Muscle layer of colon (tissue), 2 donors: ENCODE measurements at regions not wholly inside any gene's neighbourhood (a gene's known extent, or its start where the extent isn't known, plus 50 kb on each side); places are given as distances from the start of the nearest gene placed in this dataset.

Source experiments
- H3K27ac ChIP-seq: one replicate; pipeline ENCODE4 v1.7.0; 2013; ENCODE audit warnings: low read depth, mild to moderate bottlenecking, low read length, moderate library complexity
- H3K27me3 ChIP-seq, 2 donors: one replicate each; pipeline ENCODE4 v1.7.0; 2013; ENCODE audit warnings: low read length in 2 of 2, mild to moderate bottlenecking in 2 of 2; ENCODE audit not compliant: insufficient read depth in 2 of 2, control insufficient read depth in 1 of 2
- H3K36me3 ChIP-seq: one replicate; pipeline ENCODE4 v1.7.0; 2013; ENCODE audit warnings: mild to moderate bottlenecking, low read length; ENCODE audit not compliant: insufficient read depth
- H3K4me1 ChIP-seq: one replicate; pipeline ENCODE4 v1.7.0; 2013; ENCODE audit warnings: mild to moderate bottlenecking, low read length; ENCODE audit not compliant: insufficient read depth
- H3K4me3 ChIP-seq, 2 donors: one replicate each; pipeline ENCODE4 v1.7.0; 2013; ENCODE audit warnings: low read length in 2 of 2, low read depth in 1 of 2, mild to moderate bottlenecking in 1 of 2, moderate library complexity in 1 of 2
- H3K9ac ChIP-seq: one replicate; pipeline ENCODE4 v1.7.0; 2013; ENCODE audit warnings: low read length
- H3K9me3 ChIP-seq: one replicate; pipeline ENCODE4 v1.7.0; 2013; ENCODE audit warnings: mild to moderate bottlenecking, low read length
- donor health status: abdominal sarcoma.
- donor health status: Adenocarcinoma of cecum.

GRCh38 chr16:54620197-54620596 lies 310.5 kb upstream of the IRX5 start:
- no peak overlapping the region for H3K9ac ChIP-seq
- H3K9me3 ChIP-seq = no peaks in the 10 kb centered on the region
- no peaks in the 10 kb centered on the region for H3K27me3 ChIP-seq
- H3K27ac ChIP-seq = no peak overlapping the region
- no peaks in the 10 kb centered on the region for H3K36me3 ChIP-seq
- H3K4me3 ChIP-seq = no peak overlapping the region
- no peaks in the 10 kb centered on the region for H3K4me1 ChIP-seq

DNA sequence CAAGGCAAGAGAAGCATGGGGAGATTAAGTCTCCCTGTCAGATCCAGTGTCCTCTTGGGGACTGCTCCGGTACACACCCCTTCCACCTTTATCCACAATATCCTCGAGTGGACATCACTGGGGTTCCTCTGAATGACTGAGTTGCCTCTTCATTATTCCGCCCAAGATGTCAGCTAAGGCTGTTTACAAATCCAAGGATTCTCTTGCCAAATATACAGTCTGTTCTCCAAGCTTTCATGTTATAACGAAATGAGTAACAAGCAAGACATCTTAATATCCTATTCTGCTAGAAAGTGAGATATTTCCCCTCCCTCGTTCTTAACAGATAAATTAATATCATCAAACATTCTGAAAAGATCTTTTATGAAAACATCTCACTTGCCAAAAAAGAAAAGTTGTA lies 314.1 kb upstream of the IRX5 start:
- Histone ChIP-seq H3K27ac (no peak overlapping the region), H3K4me1 (no peaks in the 10 kb centered on the region)

DNA sequence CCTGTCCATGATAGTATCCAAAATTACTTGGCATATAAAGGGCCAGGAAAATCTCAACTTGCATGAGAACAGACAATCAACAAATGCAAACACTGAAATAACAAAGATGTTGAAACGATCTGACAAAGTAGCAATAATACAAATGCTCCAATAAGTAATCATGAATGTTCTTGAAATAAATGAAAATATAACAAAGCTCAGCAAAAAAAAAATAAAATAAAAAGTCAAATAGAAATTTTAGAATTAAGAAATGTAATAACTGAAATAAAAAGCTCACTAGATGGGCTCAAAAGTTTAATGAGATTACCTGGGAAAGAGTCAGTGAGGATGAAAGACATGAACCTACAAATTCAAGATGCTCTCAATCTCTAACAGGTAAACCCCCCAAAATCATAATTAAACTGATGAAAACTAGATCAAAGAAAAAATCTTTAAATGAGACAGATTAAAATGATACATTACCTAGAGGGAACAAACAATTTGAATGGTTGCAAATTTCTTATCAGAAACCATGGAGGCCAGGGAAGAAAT lies 319.0 kb upstream of the IRX3 start:
- Histone ChIP-seq H3K4me3 (no peak overlapping the region), H3K9me3 (no peaks in the 10 kb centered on the region), H3K27ac (no peak overlapping the region), H3K27me3 (no peaks in the 10 kb centered on the region), H3K36me3 (no peaks in the 10 kb centered on the region), H3K9ac (no peak overlapping the region), H3K4me1 (no peaks in the 10 kb centered on the region)

More for the DNA sequence above, 314.1 kb upstream of the IRX5 start:
- no peaks in the 10 kb centered on the region for H3K36me3 ChIP-seq
- no peaks in the 10 kb centered on the region for H3K9me3 ChIP-seq
- no peak overlapping the region for H3K9ac ChIP-seq
- H3K27me3 ChIP-seq = no peaks in the 10 kb centered on the region
- no peak overlapping the region for H3K4me3 ChIP-seq

DNA sequence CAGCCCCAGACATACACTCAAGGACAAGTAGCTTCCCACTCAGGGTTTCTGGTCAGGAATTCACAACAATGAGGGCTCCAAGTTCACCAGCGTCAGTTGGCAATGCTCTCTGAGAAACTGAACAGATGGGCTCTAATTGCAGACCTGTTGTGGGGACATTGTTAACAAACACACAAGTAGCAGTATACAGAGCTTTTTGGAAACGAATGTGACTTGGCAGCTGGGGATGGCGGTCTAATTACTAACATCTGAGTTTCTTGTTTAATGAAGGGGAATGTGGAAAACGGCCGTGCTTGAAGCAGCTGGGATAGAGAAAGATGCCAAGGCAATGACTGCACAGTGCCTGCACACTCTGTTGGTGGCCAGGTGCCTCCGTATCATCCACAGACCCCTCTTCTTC lies 316.1 kb upstream of the IRX3 start:
- Histone ChIP-seq H3K27me3 (no peaks in the 10 kb centered on the region), H3K27ac (no peak overlapping the region), H3K36me3 (no peaks in the 10 kb centered on the region), H3K4me1 (no peaks in the 10 kb centered on the region), H3K4me3 (no peak overlapping the region), H3K9me3 (no peaks in the 10 kb centered on the region), H3K9ac (no peak overlapping the region)

DNA sequence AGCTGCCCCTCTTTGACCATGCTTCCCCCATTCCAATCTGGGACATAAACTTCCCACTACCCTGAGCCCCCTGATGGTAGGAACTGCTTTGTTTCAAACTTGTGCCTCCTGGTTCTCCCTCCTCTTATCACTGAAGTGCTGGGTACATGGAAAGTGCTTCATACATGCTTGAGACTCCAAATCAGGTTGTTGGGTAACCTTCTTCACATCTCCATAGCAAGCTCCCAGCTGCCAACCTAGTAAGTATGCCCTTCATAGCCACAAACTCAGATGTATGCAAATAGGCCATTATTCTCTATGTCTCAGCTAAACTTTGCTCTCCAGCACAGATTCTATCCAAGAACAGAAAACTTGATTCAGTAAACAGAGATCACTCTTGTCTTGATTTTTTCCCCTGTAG lies 310.6 kb upstream of the IRX3 start:
- Histone ChIP-seq H3K9me3 (no peaks in the 10 kb centered on the region), H3K4me1 (no peaks in the 10 kb centered on the region), H3K4me3 (no peak overlapping the region), H3K9ac (no peak overlapping the region), H3K27me3 (peaks cover 7 to 14% of the 10 kb centered on the region in 2 donors), H3K27ac (no peak overlapping the region), H3K36me3 (no peaks in the 10 kb centered on the region)

DNA sequence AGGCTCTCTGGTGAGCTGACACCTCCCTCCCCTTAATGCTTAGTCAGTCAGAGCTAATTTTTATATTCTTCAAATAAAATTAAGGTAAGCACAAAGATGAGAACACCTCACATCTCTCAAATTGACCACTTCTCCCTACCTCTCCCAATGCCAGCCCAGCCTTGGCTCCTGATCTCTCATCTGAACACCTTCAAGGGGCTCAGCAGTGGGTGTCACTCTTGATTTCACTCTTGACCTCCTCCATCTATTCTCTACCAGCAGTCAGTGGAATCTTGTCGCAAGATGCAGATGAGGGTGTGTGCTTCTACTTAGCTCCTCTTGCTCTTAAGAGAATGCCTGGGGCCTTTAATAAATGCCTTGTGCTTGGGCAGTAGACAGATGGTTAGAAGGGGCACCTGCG lies 309.0 kb upstream of the IRX3 start:
- no peaks in the 10 kb centered on the region for H3K36me3 ChIP-seq
- H3K9ac ChIP-seq = no peak overlapping the region
- H3K4me3 ChIP-seq = no peak overlapping the region
- no peaks in the 10 kb centered on the region for H3K9me3 ChIP-seq
- H3K27me3 ChIP-seq = peaks cover 7 to 14% of the 10 kb centered on the region in 2 donors
- H3K27ac ChIP-seq = no peak overlapping the region
- no peaks in the 10 kb centered on the region for H3K4me1 ChIP-seq

- Histone ChIP-seq H3K27ac (no peak overlapping the region), H3K36me3 (no peaks in the 10 kb centered on the region), H3K27me3 (peaks cover 7 to 14% of the 10 kb centered on the region in 2 donors)
These were observed 308.2 kb upstream of the IRX3 start for GRCh38 chr16:54594601-54595391.

GRCh38 chr16:54591816-54592246 lies 305.2 kb upstream of the IRX3 start:
- H3K4me3 ChIP-seq = no peak overlapping the region
- H3K4me1 ChIP-seq = no peaks in the 10 kb centered on the region
- H3K9ac ChIP-seq = no peak overlapping the region
- no peaks in the 10 kb centered on the region for H3K36me3 ChIP-seq
- no peaks in the 10 kb centered on the region for H3K9me3 ChIP-seq
- peaks cover 7 to 14% of the 10 kb centered on the region in 2 donors for H3K27me3 ChIP-seq
- no peak overlapping the region for H3K27ac ChIP-seq

More at GRCh38 chr16:54594601-54595391, 308.2 kb upstream of the IRX3 start:
- Histone ChIP-seq H3K9me3 (no peaks in the 10 kb centered on the region), H3K9ac (no peak overlapping the region), H3K4me3 (no peak overlapping the region), H3K4me1 (no peaks in the 10 kb centered on the region)

- no peaks in the 10 kb centered on the region for H3K36me3 ChIP-seq
- H3K9me3 ChIP-seq = no peaks in the 10 kb centered on the region
- no peak overlapping the region for H3K9ac ChIP-seq
- no peak overlapping the region for H3K27ac ChIP-seq
- no peak overlapping the region for H3K4me3 ChIP-seq
- H3K4me1 ChIP-seq = no peaks in the 10 kb centered on the region
- H3K27me3 ChIP-seq = peaks cover 7% of the 10 kb centered on the region in 2 donors
These were observed 304.2 kb upstream of the IRX3 start for GRCh38 chr16:54590836-54591235.

GRCh38 chr16:54589326-54589725 lies 302.7 kb upstream of the IRX3 start:
- Histone ChIP-seq H3K9me3 (no peaks in the 10 kb centered on the region), H3K36me3 (no peaks in the 10 kb centered on the region), H3K27ac (no peak overlapping the region), H3K4me3 (no peak overlapping the region), H3K9ac (no peak overlapping the region), H3K4me1 (no peaks in the 10 kb centered on the region), H3K27me3 (no peaks in the 10 kb centered on the region)

GRCh38 chr16:54588026-54588425 lies 301.4 kb upstream of the IRX3 start:
- Histone ChIP-seq H3K4me1 (no peaks in the 10 kb centered on the region), H3K9me3 (no peaks in the 10 kb centered on the region), H3K27ac (no peak overlapping the region), H3K27me3 (no peaks in the 10 kb centered on the region), H3K9ac (no peak overlapping the region), H3K4me3 (no peak overlapping the region), H3K36me3 (no peaks in the 10 kb centered on the region)

DNA sequence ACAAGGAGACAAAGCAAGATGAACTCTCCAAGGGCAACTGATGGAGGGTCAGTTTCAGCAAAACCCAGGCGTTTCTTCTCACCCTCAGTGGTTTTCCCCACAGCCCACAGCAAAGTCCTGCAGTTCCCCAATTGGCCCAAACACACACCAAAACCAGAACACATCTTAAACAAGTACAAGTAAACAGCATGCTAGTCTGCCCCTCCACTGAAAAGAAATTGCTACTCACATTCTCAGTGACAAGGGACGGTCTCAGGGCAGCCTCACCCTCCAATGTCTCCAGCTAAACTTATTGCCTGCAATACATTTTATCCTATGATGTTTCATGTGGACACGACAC lies 300.6 kb upstream of the IRX3 start:
- no peak overlapping the region for H3K27ac ChIP-seq
- no peaks in the 10 kb centered on the region for H3K9me3 ChIP-seq
- no peak overlapping the region for H3K4me3 ChIP-seq
- no peak overlapping the region for H3K9ac ChIP-seq
- H3K27me3 ChIP-seq = no peaks in the 10 kb centered on the region
- no peaks in the 10 kb centered on the region for H3K36me3 ChIP-seq
- H3K4me1 ChIP-seq = no peaks in the 10 kb centered on the region
